NCI-H446 treated with DMSO at 0.1 percent for 48 hours (cell line): ENCODE measurements at regions not wholly inside any gene's neighbourhood (a gene's known extent, or its start where the extent isn't known, plus 50 kb on each side); places are given as distances from the start of the nearest gene placed in this dataset.

ENCODE experiments used
- DNase-seq: peaks from one replicate; lab custom pipeline; 2025; lab: John Stamatoyannopoulos, UW

- no peak for DNase-seq
Measured at GRCh38 chr12:111310076-111310870, 58.6 kb downstream of the PHETA1 start.

- no peak for DNase-seq
Measured at GRCh38 chr12:111309584-111309983, 59.3 kb downstream of the PHETA1 start.

GRCh38 chr12:111308473-111308872 is 60.4 kb downstream of the PHETA1 start:
- no peak for DNase-seq

GRCh38 chr12:111304642-111305071 is 64.2 kb downstream of the PHETA1 start:
- no peak for DNase-seq

- no peak for DNase-seq
Measured at GRCh38 chr12:111303531-111303930, 65.4 kb downstream of the PHETA1 start.

DNA sequence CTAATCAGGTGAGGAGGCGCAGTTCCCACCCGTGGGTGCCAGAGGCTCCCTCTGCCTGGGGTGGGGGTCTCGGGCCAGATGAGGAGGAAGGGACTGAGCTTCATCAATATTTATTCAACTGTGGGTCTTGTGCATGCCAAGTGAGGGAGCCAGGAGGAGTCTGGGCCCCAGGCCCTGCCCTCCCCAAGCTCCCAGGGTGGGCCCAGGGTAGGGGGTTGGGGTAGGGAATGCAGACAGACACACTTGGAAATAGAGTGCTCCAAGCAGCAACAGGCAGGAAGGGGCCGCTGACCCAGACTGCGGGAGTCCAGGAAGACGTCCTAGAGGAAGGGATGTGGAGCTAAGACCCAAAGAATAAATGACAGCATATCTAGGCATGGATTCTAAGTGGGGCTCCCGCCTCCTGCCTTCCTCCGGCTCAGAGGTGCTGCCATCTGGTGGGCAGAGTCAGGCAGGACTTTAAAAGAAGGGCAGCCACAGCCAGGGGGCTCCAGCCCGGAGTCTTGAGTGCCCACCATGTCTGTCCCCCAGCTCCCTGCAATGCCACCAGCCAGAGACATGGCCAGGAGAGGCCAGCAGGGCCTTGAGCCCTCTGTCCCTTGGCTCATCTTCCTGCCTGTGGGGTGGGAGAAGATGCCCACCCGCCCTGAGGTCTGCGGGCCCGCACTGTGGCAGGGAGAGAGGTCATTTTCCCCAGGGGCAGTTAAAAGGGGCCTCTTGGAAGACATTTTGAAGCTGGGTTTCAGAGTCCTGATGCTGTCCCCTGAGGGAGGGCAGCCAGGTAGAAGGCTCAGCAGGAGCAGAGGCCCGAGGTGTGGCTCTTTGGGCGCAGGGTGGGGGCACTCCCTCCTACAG is 70.1 kb downstream of the PHETA1 start:
- DNase-seq: no peak

GRCh38 chr12:111297703-111298426 is 71.0 kb downstream of the PHETA1 start:
- no peak for DNase-seq

DNA sequence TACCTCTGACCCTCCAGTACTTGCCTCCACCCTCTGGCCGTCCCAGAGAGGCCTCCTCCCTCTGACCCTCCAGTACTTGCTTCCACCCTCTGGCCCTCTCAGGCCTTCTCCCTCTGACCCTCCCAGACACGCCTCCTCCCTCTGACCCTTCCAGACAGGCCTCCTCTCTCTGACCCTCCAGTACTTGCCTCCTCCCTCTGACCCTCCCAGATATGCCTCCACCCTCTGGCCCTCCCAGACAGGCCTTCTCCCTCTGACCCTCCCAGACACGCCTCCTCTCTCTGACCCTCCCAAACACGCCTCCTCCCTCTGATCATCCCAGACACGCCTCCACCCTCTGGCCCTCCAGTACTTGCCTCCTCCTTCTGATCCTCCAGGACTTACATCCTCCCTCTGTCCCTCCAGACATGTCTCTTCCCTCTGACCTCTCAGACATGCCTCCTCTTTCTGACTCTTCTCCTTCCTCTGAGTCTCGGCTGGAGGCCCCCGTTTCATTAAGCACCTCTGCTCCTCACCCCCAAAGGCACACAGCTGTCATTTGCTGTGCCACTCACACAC is 71.9 kb downstream of the PHETA1 start:
- DNase-seq: no peak

DNA sequence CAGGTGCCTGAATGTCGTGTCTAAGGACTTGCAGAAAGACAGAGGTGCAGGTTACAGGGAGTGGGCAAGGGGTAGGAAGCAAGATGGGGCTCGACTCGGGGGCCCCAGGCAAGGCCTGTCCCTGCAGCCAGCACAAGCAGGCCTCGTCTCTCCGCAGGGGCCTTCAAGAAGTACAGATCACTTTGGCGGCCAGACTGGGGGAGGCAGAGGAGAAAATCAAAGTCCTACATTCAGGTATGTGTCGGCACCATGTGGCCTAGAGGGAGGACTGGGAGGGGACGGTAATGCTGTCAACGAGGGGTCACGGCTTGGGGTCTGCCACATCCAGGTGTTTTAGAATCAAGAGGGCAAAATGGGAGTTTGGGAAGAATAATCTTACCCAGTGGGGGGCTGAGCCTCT is 73.7 kb downstream of the PHETA1 start:
- DNase-seq: no peak

- no peak for DNase-seq
Measured at GRCh38 chr12:111293266-111294009, 75.5 kb downstream of the PHETA1 start.

GRCh38 chr12:111291357-111291756 is 77.5 kb downstream of the PHETA1 start:
- DNase-seq: no peak

DNA sequence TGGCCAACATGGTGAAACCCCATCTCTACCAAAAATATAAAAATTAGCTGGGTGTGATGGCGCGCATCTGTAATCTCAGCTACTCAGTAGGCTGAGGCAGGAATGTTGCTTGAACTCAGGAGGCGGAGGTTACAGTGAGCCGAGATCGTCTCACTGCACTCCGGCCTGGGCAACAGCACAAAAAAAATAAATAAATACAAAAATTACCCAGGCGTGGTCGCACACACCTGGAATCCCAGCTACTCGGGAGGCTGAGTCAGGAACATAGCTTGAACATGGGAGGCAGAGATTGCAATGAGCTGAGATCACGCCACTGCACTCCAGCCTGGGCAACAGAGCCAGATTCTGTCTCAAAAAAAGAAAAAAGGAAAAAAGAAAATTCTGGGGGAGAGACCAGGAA is 80.1 kb downstream of the PHETA1 start:
- no peak for DNase-seq

DNA sequence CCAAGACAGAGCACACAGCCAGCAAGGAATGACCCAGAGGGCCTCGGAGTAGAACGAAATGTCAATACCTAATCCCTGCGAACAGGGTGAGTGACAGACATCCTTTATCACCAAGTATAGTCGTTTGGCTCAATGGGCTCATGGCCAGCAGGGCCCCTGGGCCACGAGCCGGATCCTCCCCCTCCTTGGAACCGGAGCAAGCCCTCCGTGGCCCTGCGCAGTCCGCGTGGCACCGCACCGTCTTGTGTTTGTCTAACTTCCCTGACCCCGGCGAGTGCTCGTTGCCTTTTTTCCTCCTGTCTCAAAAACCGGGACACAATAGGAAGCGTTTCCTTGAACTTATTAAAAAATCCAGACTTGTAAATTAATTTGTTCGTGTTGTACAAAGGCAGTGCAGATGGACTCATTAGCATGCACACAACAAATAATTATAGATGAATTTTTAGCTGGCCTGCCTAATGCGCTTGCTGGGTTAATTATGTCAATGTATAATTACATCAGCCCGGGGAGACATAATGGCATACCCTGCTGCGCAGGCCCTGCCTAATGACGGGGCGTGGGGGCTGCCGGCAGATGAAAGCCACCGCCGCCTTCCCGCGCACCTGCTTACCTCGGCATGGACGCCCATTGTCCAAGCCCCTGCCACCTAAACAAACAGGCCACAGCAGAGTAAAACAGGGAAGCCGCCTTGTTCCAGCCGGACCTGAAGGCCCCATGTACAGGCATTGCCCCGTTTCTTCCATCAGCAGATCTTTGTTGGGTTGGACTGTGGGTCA is 81.6 kb downstream of the PHETA1 start:
- DNase-seq: no peak

DNA sequence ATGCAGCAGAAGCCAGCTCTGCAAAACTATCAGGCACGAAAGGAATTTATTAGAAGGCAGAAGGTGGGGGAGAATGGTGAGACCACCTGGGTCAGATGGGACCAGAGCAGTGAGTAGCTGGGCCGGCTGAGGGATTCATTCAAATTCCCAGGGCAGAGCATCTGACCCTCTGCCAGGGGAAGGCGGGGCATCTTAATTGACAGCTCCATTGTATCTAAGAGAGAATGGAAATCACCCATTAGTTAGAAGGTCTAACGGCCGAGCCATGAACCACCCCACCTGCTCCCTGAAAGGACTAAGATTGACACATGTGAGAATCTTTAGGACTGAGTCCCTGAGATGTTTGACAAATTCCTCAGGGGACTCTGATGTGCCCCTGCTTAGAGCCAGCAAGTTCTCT is 83.7 kb downstream of the PHETA1 start:
- no peak for DNase-seq

GRCh38 chr12:111284709-111285108 is 84.2 kb downstream of the PHETA1 start:
- no peak for DNase-seq

DNA sequence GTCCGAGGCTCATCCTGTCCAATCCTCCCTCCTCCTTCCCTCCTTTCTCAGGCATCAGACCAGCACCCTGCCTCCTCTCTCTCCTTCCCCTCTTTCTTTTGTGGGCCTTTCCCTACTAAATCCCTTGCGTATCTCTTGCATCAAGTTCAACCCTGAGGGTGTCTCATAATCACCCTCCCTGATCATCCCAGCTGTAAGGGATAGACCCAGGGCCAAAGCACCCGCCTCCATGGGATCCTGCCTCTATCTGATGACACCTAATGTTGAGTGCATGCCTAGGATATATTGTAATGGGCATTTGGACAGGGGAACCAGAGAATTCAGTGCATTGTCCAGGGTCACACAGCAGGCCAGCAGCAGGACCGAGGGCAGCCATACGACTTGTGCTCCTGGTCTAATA is 84.9 kb downstream of the PHETA1 start:
- no peak for DNase-seq

GRCh38 chr12:111283521-111283920 is 85.4 kb downstream of the PHETA1 start:
- DNase-seq: no peak

- DNase-seq: no peak
Measured at GRCh38 chr12:111277570-111277969, 91.3 kb downstream of the PHETA1 start.

- DNase-seq: no peak
Measured at GRCh38 chr12:111276146-111276545, 92.7 kb downstream of the PHETA1 start.

- DNase-seq: no peak
Measured at GRCh38 chr12:111275308-111275707, 93.6 kb downstream of the PHETA1 start.

DNA sequence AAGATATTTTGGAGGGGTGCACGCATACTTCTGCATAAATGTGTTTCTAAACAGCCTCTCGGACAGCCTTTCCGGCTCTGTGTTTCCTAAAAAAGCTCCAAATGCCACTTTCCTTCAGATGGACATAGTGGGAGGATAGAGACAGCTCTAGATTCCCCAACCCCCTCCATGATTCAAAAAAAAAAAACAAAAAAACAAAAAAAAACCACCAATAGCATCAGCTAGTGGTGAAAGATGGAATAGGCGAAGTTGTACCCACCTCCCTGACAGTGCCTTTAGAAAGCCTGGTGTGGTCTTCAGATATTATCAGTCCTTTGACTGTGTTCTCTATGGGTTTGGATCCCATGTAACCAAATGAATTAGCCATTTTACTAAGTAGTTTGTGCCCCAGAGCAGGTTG is 94.1 kb downstream of the PHETA1 start:
- DNase-seq: no peak
